Stimulated activated CD4-positive, alpha-beta T cell treated with anti-CD3 and anti-CD28 coated beads, TNF-alpha, amount 100 ng/mL, for 48 hours (primary cell): ENCODE measurements at regions not wholly inside any gene's neighbourhood (a gene's known extent, or its start where the extent isn't known, plus 50 kb on each side); places are given as distances from the start of the nearest gene placed in this dataset.
"Not testable (repeated sequence)": the region's sequence is repeated elsewhere in the genome, so short reads cannot be mapped to it uniquely, and the experiment has no call there.

ENCODE experiments used
- DNase-seq, 3 donors: peaks; one replicate each; pipeline ENCODE4 v3.0.0-alpha.2; 2020; ENCODE audit warnings: low read depth in 3 of 3

DNA sequence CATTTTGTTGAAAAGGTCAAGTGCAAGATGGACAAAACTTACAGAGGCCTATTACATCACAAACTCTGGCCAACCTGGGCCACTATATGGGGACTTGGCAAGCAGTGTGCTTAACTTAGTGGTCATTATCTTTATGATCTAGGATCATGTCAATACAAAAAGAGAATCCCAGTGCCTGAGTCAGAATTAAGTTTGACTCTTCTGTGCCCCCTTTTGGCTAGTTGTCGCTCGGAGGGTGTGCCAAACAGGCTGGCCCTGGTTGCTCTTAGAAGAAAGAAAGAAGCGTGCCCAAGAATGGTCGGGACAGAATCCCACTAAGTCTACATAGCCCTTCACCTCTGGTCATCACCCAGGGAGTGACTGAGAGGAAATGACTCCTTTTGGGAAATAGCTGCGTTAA, 100.1 kb downstream of the EIF4E start:
- peak in 2 of 3 donors; percentile 2 to 8 for DNase-seq

DNA sequence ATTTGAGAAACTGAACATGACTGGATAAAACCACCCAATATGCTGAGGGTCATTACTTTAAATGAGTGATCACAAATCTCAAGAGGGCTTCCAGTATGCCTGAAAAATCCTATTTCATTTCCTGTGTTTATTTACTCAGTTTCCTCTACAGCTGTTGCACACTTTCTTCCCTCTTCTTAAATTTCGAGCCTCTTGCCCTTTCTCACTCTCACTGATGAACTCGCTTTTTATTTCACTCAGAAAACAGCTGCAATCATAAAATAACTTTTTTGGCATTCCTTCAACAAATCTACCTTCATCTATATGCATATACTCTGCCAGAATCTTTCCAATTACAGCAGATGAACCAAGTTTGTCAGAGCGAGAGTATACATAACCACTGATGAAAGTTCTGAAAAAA, 101.3 kb downstream of the EIF4E start:
- no peak for DNase-seq

DNA sequence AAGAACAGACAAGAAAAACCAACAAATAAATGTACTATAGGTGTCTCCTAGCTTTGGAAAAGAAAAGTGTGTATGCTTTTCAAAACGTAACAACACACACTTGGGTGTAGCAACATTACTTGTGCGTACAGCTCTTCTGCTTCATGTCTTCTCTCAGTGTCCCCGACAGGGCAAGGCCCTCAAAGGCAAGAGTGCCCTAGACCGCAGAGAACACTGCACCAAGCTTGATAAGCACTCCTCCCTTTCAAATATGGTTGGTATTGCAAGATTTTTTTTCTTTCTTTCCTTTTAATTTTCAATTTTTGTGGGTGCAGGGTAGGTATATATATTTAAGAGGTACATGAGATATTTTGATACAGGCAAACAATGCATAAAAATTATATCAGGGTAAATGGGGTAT, 106.8 kb downstream of the EIF4E start:
- DNase-seq, result no peak

DNA sequence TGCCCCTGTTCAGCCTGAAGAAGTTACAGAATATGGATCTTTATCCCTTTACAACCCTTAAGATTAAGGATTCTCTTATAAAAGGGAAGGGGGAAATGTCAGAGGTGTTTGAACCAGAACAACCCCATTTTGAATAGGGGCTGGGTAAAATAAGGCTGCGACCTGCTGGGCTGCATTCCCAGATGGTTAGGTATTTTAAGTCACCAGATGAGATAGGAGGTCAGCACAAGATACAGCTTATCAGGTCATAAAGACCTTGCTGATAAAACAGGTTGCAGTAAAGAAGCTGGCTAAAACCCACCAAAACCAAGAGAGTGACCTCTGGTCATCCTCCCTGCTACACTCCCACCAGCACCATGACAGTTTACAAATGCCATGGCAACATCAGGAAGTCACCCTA, 110.8 kb downstream of the EIF4E start:
- not testable (repeated sequence) for DNase-seq

DNA sequence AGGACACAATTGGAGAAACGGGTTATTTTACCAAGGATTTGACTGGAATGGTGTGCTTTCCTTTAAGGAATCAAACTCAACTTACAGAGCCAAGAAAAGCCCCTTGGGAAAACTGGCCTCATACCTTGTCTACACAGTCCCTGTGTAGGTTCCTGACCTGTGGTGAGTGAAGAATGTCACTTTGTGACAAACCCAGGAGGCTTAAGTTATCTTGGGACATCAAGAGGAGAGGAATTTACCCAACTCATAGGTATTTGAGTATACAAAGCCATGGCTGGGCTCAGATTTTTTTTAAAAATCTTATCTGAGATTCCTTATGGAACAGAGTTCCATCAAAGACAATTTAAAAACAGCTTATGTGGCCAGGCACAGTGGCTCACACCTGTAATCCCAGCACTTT, 112.1 kb downstream of the EIF4E start:
- DNase-seq, result no peak

DNA sequence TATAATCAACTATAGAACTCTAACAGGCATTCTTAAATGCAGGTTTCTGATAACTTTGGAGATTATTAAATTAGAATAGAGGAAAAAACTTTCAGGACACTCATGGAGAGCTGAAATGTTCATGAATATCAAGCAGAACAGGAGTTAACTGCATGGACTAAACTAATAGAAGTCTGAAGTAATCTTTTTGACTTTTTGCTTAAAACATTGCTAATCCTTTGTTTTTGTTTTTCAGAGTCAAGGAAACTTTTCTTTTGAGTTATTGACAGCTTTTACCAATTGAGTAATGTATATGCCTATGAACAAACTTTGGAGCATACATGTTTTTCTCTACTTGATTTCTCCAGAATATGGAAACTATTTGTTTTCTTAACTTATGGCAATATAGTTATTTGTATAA, 112.5 kb downstream of the EIF4E start:
- no peak for DNase-seq

DNA sequence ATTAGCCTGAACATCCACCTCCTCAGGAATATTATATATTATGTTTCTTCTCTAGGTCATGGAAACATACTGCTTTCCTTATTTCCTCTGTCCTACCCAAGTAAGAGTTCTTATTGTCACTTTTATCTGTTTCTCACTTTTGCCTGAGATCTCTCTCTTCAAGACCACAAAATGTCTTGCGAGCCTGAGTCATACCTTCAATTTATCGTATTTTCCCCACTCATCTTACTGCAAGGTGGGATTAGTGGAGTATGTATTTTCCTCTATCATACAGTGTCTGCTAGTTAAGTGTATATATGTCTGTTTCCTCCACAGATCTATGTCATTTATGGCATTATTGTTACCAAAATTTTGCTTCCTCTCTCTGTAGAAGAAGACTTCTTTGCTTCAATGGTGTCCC, 124.5 kb downstream of the EIF4E start:
- DNase-seq, result no peak

DNA sequence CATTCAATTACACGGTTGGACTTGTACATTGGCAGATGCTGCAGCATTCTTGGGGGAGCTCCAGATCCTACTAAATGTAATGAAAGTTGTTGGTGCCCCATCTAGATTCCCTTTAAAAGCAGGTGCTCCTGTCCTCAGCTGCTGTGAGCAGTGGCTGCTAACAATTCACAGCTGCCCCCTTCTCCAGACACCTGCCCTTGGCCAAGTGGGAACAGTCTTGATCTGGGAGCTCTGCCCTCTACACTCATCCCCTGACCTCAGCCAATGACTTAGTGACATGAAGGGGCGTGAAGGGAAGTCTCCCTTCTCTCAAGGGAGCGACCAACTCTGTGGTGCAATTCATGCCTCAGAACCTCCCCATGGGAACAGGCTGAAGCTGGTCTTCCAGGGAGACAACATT, 125.7 kb downstream of the EIF4E start:
- DNase-seq, result no peak

DNA sequence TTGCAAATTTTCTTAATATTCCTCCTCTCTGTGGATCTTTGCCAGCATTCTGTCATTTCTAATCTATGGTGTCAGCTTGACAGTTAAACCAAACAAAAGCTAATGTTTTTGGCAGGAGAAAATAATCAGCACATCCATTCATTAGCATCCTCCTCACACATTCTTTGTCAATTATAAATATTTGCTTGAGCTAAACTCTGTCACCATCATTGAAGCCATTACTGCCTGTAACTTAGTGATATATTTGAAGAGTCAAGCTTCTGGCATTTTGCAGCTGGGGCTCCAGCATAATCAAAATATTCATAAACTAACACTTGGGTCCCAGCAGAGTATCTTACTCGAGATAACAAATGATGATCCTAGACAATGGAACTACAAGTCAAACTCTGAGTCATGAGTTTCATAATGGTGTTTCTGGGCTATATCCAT, 126.1 kb downstream of the EIF4E start:
- no peak for DNase-seq

DNA sequence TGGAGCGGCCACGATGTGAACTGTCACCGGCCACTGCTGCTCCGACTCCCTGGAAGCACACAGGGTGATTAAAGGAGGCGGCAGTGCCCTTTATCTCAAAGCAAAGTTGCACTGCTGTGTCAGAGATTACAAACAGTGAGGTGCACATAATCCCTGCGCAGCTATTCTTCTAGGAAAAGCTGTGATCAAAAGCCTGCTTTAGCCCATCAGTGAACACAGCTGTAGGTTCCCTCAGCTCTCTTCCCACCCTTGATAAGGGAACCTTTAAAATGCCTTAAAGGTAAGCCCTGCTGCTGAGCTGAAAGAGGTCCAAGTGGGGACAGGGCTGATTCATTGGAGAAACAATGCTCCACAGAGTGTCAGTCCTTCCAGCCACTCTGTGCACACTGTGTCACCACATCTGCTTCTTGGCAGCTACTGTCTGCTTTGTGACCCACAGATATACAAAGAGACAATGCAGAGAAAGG, 127.6 kb downstream of the EIF4E start:
- DNase-seq, result no peak

DNA sequence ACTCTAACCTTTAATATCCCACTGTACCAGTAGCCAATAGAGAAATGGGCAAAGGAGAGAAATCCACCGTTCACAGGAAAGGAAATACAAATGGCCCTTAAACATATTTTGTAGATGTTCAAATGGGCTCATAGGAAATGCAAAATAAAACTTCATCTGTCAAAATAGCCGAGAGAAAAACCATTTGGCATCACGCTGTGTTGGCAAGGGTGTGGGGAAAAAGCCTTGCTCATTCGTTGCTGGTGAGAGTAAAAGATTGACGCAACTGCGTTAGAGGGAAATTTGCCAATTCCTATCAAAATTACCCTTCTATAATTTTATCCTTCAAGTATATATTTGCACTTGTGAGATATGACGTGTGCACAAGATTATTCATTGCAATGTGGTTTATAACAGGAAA, 131.9 kb downstream of the EIF4E start:
- DNase-seq, result no peak

DNA sequence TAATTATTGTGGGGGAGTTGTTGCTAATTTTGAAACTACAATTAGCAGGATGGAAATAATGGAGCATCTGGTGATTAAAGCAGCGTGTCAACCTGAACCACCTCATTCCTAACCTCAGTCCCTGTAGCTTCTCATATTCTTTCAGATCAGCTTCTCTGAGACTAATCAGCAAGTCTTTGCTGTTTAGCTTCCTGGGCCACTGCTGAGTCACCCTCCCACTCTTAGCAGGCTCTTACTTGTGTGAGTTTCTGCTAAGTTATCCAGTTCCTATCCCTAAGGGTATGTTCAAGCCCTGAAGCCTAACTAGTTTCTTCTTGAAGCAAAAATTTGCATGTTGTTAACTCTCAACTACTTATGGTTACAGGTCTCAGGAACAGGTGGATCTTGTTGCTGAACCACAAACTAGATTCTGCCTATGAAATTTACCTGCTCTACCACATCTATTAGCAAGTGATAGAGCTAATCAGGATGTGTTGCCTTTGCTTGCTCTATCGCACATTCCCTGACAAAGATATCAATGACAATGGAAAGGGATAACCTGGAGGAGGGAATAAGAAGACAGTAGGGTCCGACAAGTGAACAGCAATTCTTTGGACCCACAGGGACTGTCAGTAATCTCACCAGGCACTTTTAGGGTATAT, 134.2 kb downstream of the EIF4E start:
- peak; percentile 29 to 41 (median 33) for DNase-seq

DNA sequence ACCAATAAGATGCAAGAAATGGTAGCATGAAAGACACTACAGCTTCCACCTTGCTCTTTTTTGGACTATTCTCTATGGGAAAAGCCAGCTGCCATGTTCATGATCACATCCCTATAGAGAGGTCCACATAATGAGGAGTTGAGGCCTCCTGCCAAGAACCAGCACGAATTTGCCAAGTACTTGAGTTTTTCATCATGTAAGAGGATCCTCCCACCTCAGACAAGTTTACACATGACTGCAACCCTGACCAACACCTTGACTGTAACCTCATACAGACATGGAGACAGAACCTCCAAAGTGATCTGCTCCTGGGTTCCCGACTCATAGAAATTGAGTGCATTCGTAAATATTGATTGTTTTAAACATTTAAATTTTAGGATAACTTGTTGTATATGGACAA, 135.2 kb upstream of the TSPAN5 start:
- no peak for DNase-seq

DNA sequence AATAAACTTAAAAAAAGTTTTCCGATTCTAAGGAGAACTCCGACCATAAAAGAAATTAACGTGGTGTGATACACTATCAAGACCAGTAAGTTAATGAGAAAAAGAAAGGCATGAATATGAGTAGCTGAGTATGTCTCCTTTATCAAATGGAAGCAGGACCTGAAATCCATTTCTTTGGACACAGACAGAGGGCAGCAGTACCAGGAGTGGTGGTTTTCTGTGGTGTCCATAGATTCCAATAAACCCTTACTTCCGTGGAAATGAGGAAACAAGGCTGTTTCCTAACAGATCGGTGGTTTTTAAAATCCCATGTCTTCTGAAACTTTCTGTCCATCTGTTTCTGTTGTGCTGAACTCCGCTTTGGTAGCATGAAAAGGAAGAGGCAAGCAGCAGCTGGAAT, 128.5 kb upstream of the TSPAN5 start:
- no peak for DNase-seq

DNA sequence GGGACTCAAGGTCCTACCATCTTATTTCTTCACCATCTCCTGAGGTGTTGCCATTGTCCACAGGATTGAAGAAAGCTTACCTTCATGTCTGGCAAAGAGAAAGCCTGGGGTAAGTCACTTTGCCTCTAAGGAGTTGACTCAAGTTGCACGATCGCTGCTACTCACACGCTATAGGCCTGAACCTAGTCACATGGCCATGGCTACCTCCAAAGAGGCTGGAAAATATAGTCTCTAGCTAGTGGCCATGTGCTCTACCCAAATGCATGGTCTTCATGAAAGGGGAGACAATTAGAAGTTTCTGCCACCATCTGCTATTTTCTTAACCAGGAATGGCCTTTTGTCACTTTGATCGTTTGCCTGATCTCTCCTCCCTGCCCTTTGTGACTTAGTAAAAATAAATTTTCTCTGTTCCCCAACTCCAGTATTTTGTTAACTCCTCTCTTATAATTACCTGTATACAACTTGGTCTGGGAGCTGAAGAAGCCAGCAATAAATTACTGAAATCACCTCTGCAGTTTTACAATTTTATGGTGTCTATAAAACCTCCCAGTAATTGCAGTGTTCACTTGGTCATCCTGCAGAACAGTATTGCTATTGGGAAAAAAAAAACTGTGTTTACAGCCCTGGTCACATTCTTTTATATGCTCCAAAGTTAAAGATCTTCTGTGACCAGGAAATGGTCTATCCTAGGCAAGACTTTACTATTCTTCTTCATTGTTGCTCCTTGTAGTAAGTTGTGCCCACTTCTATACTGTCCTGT, 126.7 kb upstream of the TSPAN5 start:
- no peak for DNase-seq

DNA sequence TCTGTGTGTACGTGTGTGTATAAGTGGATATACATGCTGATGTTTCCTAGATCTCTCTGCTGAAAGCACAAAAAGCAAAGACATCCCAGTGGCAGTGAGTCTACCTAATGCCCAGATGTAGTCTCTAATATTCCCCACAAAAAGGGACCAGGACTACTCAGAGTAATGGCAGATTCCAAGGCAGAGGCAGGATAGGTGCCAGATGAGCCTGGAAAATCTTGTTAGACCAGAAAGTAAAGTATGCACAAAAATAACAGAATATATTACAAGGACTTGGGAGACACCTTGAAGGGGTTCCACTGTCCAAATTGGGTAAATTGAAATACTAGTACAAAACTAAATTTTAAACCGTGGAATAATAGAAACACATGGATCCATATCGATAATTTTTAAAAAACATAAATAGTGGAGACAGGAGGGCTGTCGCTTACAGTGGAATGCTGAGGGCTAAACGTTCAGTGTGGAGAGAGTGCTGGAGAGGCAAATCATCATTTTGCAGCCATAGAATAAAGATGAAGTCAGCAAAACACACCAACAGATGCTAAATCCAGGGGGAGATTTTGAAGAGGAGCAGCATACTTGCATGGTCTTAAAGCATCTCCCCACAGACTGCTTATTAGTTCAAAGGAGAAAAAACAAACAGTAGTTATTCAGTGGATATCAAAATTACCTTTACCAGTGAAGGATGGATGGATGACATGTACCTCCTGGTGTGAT, 123.4 kb upstream of the TSPAN5 start:
- no peak for DNase-seq

DNA sequence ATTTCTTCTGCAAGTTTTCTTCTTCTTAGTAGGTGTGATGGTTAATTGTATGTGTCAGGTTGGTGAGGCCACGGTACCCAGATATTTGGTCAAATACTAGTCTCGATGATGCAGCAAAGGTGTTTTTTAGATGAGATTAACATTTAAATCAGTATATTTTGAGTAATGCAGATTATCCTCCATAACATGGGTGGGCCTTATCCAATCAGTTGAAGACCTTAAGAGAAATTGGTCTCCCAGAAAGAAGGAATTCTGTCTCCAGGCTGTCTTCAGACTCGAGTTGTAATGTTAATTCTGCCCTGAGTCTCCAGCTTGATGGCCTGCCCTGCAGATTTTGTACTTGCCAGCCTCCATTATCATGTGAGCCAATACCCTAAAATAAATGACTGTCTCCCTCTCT, 122.5 kb upstream of the TSPAN5 start:
- no peak for DNase-seq

DNA sequence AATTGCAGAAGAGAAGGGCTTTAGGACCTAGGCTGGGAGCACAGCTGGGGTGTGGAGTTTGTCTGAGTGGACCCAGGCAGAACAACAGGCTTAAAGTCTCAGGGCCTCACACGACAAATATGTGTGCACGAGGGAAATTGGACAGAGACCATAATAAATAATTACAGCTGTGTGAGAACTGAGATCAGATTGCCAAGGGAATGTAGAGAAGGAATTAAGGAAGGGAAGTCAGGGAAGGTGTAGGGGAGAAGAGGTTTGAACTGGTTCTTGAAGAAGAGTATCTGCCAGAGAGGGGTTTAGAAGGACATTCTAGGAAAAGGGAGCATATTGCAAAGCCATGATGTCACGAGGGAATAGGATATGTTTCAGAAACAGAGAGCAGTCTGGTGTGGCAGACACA, 120.7 kb upstream of the TSPAN5 start:
- DNase-seq, result no peak

DNA sequence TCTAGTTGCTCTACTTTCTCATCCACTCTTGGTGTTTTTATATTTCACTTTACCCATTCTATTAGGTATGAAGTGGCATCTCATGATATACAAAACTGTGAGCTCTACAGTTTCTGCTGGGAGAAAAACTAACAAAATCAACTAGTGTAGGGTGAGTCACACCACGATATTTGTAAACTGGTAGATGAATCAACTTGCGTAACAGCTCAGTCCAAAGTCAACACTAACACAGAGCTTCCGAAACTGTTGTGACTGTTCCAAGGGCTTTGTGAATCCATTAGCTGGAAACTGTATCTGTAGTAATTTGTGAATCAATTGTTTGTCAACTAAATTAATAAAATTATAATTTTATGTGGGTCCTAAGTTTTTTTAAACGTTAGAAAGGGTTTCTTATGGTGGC, 119.8 kb upstream of the TSPAN5 start:
- DNase-seq, result no peak

DNA sequence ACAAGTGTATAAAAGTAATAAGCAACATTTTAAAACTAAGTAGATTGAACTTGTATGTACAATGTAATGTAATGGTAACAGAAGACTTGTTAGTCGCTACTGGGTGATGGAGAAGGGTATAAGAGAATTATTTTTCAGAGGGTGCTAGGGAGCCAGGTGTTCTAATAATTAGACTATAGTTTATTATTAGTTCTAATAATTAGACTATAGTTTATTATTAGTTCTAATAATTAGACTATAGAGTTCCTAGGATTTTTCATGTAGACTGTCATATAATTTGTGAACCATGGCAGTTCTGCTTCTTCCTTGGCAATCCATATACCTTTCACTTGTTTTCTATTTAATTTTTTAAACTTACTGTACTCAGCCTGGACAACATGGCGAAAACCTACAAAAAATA, 117.3 kb upstream of the TSPAN5 start:
- DNase-seq, result no peak

DNA sequence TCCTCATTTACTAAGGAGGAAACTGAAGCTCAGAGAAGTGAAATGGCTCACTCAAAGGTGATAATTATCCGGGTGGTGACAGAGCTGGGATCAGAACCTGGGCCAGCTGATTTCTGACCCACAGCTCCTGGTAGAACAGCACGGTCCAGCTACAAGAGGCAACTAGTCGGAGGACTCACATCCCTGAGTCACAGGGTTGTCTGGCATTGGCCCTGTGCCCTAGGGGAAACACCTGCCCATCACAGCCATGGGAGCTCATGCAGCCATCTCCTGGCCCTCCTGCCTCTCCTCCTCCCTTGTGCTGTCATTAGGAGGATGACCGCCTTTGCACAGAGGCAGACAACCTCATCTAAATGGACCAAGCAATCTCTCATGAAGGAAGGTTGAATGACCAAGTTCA, 115.2 kb upstream of the TSPAN5 start:
- no peak for DNase-seq

DNA sequence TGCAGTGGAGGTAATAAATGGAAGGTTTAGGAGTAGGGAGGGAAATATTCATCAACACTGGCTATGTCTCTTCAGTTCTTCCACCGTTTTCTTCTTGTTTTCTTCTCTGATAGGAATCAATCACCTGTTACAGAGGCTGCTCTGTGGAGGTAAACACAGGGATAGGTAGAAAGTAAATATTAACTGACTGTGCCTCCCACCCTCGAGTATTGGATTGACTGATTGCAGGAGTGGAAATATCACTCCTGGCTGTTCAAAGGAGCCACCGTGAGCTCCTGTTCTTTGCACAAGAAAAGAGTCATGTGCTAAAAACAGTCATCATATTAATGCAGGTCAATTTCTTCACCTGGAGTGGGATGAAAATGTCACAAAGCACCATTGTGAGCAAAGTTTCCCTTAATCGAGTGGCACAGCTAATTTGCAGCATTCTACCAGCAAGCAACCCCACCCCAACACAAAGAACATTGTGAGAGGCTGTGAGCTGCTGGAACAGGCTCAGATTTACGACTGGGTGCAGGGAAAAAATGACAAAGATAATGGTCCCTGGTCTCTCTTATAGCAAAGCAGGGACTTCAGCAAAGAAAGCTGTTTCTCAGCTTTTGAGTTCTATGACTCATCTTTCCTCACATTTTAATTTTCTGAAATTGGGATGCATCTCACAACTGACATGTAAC, 113.7 kb upstream of the TSPAN5 start:
- DNase-seq, result no peak
